Adrenal gland (tissue), 5 donors: ENCODE measurements at regions not wholly inside any gene's neighbourhood (a gene's known extent, or its start where the extent isn't known, plus 50 kb on each side); places are given as distances from the start of the nearest gene placed in this dataset.
"Not testable (repeated sequence)": the region's sequence is repeated elsewhere in the genome, so short reads cannot be mapped to it uniquely, and the experiment has no call there.

Experiments
- CTCF ChIP-seq, 6 experiments: fragments of 450-650 bp in 4 of 6; fragments of 200-600 bp in 2 of 6; sonication (generic) in 1 of 6; IDR thresholded peaks; 1 replicate in 5 of 6; 2 replicates in 1 of 6; pipeline versions ENCODE4 v1.5.1 to v1.8.0; 2016 to 2021; ENCODE audit warnings: antibody characterized with exemption in 6 of 6, mild to moderate bottlenecking in 2 of 6, moderate library complexity in 1 of 6
- POLR2A ChIP-seq, 2 donors: fragments of 450-650 bp; IDR thresholded peaks; one replicate each; pipeline ENCODE4 v1.6.1; 2017; ENCODE audit warnings: antibody characterized with exemption in 2 of 2, mild to moderate bottlenecking in 2 of 2, moderate library complexity in 1 of 2
- donor health status: DM: no; HTN: no; CAD: no.

GRCh38 chr9:42461863-42462262 lies 278.4 kb downstream of the SPATA31A6 start:
- not testable (repeated sequence) for TF ChIP-seq CTCF, POLR2A (IDR thresholded peaks at IDR 0.05)
